ENCODE measurements at regions not wholly inside any gene's neighbourhood (a gene's known extent, or its start where the extent isn't known, plus 50 kb on each side); places are given as distances from the start of the nearest gene placed in this dataset.
"Not testable (repeated sequence)": the region's sequence is repeated elsewhere in the genome, so short reads cannot be mapped to it uniquely, and the experiment has no call there.

GRCh38 chrX:55813150-55813549 is 95.6 kb downstream of the RRAGB start:
- no peak for DNase-seq

GRCh38 chrX:55815546-55815945 is 98.0 kb downstream of the RRAGB start:
- DNase-seq = no peak

GRCh38 chrX:55816023-55816422 is 98.5 kb downstream of the RRAGB start:
- no peak for DNase-seq

- DNase-seq = no peak
Measured at GRCh38 chrX:55818673-55819375, 101.3 kb downstream of the RRAGB start.

GRCh38 chrX:55839485-55839884 is 121.9 kb downstream of the RRAGB start:
- no peak for DNase-seq

- no peak for DNase-seq
Measured at GRCh38 chrX:55841962-55842752, 124.6 kb downstream of the RRAGB start.

- not testable (repeated sequence) for DNase-seq
Measured at GRCh38 chrX:55866779-55867178, 149.2 kb downstream of the RRAGB start.

- DNase-seq = no peak
Measured at GRCh38 chrX:55867181-55867651, 149.7 kb downstream of the RRAGB start.

- no peak for DNase-seq
Measured at GRCh38 chrX:55867708-55868107, 150.2 kb downstream of the RRAGB start.

- no peak for DNase-seq
Measured at GRCh38 chrX:55874807-55875206, 157.3 kb downstream of the RRAGB start.

- not testable (repeated sequence) for DNase-seq
Measured at GRCh38 chrX:55883541-55883940, 166.0 kb downstream of the RRAGB start.

GRCh38 chrX:55907968-55908607 is 190.5 kb downstream of the RRAGB start:
- peak; percentile 67 for DNase-seq

GRCh38 chrX:55908661-55909212 is 191.2 kb downstream of the RRAGB start:
- peak; percentile 59 for DNase-seq

- no peak for DNase-seq
Measured at GRCh38 chrX:55919367-55920221, 202.0 kb downstream of the RRAGB start.

- DNase-seq = no peak
Measured at GRCh38 chrX:55924574-55924973, 207.0 kb downstream of the RRAGB start.

GRCh38 chrX:55928529-55928928 is 211.0 kb downstream of the RRAGB start:
- not testable (repeated sequence) for DNase-seq

Measured in activated CD8-positive, alpha-beta memory T cell treated with anti-CD3 and anti-CD28 coated beads for 24 hours (primary cell).